ENCODE measurements at regions not wholly inside any gene's neighbourhood (a gene's known extent, or its start where the extent isn't known, plus 50 kb on each side); places are given as distances from the start of the nearest gene placed in this dataset.
"Not testable (repeated sequence)": the region's sequence is repeated elsewhere in the genome, so short reads cannot be mapped to it uniquely, and the experiment has no call there.

- not testable (repeated sequence) for TF ChIP-seq POLR2A, CTCF (IDR thresholded peaks at IDR 0.05)
These were observed 773.5 kb downstream of the KCNJ3 start for GRCh38 chr2:155472018-155472417.

Data from Peyer's patch (tissue), 4 donors.